ENCODE measurements at regions not wholly inside any gene's neighbourhood (a gene's known extent, or its start where the extent isn't known, plus 50 kb on each side); places are given as distances from the start of the nearest gene placed in this dataset.

DNA sequence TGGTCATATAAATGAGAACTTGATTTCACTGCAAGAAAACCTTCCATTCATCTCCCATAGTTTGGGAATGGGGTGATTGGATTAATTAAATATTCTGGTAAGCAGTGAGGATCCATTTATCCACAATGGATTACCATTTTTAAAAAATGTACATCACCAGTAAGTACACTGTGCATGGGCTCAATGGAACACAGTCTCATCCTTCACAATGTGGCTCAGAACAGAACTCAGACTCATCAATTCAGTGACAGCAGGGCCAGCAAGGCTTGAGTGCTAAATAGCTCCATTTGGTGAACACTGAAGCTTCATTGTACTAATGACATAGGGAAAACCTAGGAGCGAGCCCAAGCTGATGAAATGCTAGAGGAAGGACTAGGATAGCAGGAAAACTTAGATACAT is 223.8 kb downstream of the CMPK2 start:
- DNase-seq = no peak

DNA sequence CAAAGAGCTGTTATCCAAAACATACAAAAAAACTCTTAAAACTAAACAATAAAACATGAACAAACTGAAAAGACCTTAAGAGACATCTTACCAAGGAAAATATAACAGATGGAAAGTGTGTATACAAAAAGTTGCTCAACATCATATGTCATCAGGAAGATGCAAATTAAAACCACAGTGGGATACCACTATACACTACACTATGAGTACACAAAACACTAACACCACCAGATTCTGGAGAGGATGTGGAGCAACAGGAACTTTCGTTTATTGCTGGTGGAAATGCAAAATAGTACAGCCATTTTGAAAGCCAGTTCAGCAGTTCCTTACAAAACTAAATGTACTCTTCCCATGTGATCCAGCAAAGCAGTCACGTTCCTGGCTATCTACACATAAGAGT is 221.4 kb downstream of the CMPK2 start:
- no peak for DNase-seq

DNA sequence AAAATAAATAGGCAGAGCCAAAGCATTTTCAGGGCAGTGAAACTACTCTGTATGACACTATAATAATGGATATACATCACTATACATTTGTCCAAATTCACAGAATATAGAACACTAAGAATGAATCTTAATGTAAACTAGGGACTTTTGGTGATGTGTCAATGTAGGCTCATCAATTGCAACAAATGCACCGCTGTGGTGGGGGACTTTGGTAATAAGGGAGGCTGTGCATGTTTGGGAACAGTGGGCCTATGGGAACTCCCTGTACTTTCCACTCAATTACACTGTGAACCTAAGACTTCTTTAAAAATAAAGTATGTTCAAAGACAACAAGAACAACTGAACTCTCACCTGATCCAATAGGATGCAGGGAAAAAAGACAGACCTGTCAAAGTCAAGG is 220.7 kb downstream of the CMPK2 start:
- DNase-seq = no peak

DNA sequence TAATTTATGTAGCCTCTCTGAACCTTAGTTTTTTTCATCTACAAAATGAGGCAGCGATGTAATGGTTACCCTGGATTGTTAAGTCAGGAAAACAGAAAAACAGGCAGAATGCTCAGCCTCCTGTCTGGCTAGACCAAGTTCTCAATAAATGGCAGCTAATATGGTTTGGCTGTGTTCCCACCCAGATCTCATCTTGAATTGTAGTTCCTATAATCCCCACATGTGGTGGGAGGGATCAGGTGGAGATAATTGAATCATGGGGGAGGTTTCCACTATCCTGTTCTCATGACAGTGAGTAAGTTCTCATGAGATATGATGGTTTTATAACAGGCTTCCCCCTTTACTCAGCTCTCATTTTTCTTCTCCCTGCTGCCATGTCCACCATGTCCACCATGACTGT is 220.0 kb downstream of the CMPK2 start:
- no peak for DNase-seq

DNA sequence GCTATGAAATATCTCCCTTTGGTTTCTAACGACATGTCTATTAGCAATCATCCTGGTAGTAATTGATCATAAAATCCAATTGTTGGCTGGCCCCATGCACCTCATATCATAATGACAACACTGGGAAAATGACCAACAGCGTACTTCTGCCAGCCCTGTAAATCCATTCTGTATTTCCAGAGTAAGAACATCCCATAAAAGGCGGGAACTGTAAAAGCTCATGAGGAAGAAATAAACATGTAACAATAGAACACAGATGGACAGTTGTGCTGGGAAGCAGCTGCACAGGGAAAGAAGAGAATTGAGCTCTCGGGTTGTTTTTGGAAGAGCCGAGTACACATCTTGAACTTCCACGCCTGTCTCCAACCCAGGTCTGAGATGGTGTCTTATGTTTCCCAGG is 218.7 kb downstream of the CMPK2 start:
- no peak for DNase-seq

DNA sequence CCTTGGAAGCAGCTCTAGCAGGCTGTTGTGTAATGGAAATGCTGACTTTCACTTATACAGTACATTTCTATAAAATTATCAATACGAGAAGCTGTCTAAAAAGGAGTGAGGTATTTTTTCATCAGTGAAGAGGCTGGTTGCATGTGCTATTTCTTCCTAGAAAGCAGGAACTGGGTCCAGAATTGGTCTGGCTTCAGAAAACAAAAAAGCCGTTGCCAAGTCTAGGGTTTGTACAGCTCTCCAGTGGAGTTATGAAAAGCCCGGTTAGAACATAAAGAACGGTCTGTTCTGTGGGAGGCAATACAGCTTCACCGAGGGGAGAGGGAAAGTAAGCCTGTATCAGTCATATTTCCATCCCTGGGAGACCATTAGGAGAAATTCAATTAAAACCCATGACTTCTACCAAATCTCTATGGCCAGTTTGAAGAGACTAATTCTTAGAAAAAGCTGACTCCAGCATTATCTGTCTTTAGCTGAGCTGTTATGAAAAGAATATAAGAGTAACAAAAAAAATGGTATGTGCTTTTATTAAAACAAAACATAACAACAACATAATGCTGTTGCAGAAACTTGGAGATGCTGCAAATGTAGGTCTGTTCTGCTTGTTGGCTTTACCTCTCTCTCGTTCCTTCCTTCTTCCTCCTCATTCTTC is 217.0 kb downstream of the CMPK2 start:
- DNase-seq = no peak

DNA sequence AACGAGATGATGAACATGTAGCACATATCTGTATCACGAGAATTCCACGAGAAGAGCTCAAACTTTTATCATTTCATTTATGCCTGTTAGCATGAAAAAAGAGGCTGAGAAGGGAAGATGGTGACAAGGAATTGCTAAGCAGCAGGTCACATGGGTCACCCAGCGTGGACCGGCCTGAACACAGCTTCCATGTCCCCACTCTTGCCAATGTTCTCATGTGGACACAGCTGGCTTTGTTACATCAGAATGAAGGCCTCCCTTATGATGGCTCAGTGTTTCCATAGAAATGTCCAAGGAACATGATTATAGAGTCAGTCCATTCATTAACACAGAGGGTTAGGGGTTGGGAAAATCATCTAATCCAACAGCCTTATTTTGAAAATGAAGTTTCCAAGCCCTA is 215.4 kb downstream of the CMPK2 start:
- no peak for DNase-seq

DNA sequence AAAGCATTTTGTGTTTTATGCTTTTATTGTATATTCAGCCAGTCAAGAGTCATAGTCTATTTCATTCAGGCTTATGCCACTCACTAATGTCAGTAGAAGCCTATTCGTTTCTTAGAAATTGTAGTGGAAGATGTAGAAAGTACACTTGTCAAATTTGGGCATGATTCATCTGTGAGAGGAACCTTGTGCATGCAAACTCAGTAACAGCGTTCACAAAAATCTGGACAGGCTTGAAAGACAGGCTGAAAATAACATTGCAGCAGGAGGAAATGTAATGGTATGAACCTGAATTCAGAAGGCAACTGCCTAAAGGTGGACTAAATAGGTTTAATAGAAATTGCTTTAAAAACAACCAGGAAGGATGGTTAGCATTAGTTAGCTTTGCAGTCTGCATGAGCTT is 213.5 kb downstream of the CMPK2 start:
- DNase-seq = no peak

DNA sequence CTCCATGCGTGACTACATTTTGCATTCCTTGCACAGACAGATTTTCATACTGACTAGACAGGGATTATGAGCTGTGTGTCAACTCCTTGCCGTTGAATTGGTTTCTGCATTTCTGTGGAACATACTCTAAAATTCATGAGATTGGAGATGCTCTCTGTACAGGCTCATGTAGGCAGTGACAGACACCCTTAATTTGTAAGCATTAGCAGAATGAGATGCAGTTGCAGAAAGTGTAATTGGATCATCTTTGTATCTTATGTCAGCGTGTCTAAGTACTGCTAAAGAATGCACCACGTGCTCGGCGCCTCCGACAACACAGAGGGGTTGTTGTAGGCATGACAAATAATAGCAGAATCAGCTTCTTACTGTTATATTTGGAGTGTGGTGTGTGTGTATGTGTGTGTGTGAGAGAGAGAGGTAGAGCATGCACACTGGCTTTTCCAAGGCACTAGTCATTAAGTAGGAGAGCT is 212.4 kb downstream of the CMPK2 start:
- no peak for DNase-seq

DNA sequence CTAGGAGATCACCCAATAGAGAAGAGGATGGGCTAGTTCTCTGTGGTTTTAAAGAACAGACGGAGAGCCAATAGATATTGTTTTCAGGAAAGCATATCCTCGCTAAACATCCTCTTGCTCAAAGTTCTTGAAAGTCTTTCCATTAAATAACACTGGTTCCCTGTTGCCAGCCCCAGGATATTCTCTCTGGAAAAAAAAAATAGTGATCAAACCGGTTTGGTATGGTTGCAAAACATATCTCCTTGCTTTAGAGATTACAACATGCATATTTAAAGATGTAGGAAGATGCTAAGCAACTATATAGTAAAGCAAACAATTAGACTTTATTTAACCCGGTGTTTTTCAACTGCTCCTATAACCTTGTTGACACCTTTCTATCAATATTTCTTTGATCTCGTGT is 211.4 kb downstream of the CMPK2 start:
- DNase-seq = no peak

DNA sequence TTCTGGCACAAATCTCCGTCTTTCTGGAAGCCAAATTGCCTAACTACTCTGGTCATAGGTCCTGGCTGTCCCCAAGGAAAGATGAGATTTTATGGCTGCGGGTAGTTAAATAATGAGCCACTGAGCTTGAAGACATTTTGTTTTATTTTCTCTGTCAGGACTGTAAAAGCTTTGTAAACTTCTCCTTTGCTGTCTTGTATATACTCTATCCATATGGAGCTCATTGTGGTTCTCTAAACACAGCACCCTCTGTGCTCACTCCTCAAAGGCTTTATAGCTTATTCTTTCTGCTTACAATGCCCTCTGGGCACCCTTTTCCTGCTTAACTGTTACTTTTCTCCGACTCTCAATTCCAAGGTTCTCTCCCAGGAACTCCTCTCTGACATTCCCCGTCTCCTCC is 209.1 kb downstream of the CMPK2 start:
- DNase-seq = no peak

DNA sequence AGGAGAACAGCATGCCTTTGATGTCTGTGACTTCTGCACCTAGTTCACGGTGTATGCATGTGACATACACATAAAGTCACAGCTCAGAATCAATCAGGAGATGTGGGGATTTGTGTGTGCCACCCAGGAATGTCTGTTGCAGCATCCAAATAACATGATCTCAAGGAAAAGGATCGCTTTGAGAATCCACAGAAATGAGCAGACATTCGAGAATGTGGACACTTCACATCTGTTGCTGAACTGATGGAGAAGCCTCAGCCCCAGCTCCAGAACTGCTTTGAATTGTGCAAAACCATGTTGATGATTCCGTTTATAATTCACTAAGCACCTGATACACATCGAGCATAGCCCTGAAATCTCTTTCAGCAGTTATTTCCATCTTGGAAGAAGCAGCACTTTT is 208.6 kb downstream of the CMPK2 start:
- no peak for DNase-seq

DNA sequence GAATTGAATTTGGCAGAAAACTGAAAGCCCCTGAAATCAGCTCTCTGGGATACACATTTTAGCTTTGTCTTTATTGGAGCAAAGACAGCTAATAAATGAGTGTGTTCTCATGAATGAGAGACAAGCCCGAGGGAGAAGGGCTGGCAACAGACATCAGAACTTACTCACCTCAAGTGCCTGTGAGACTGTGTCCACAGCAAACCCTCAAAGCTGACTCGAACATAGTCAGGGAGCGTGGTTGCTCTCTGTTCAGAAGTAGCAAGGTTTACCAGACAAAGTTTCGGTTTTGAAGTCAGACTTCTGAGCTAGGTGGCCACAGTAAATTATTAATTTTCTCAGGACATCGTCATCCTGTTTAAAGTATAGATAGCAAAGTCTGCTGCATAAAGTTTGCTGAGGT is 207.9 kb downstream of the CMPK2 start:
- no peak for DNase-seq

DNA sequence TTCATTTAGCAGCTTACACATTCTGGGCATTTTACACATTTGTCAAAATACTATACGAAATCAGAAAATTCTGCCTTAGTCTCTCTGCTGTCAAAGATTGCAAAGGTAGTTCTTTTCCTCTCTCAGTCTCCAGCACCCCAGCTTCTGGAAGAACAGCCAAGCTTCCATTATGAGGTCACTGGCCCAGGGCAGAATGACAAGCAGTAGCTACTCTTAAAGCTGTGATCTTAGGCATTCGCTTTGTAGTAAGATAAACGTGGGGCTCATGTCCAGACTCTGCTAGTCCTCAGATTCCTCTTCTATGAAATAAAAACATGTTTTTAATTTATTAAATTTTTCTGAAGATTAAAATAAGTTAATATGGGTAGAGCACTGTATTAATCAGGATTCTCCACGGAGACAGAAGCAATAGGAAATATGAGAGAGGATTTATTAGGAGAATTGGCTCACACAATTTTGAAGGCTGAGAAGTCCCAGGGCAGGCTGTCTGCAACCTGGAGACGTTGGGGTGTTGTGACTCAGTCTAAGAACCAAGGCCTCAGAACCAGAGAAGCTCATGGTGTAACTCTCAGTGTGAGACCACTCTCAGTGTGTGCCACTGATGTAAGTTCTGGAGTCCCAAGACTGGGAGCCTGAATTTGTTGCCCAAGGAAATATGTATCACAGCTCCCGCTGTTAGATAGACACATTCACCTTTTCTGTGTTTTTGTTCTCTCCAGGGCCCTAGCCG is 201.2 kb downstream of the CMPK2 start:
- DNase-seq = no peak

DNA sequence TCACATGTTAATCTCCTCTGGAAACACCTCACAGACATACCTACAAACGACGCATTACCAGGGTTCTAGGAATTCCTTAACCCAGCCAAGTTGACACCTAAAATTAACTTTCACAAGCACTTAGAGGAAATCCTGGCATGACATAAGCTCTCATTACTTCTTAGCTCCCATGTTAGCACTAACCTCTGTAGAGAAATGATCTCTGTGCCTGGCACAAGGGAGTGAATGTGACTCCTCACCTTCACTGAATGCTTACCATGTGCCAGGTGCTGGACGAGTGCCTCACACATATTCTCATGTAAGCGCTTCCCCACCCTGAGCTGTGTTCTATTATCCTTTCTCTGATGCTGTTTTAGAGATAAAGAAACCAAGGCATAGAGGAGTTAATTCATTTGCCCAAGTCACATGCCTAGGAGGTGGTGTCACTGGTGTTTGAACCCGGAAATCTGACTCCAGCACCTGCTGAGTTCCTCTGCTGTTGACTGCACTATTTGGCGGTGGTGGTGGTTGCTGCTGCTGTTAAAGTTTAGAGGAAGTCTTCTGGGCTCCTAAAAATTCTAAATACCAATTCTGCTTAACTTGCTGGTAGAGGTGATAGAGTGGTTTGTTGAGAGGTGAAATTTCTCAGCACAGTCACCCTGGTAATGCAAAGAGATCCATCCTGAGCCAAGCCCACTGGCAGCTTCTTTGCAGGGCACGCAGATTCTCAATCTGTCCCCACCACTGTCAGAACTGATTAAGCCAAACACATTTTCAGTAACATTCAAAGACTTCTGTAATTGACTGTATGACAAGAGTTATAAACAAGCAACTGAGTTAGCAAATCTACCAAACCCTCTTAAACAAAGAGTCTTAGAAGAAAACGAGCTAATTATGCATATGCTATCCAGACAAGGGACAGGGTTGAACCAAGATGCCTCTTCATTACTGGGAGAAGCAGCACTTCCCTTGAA is 200.3 kb downstream of the CMPK2 start:
- DNase-seq = no peak

DNA sequence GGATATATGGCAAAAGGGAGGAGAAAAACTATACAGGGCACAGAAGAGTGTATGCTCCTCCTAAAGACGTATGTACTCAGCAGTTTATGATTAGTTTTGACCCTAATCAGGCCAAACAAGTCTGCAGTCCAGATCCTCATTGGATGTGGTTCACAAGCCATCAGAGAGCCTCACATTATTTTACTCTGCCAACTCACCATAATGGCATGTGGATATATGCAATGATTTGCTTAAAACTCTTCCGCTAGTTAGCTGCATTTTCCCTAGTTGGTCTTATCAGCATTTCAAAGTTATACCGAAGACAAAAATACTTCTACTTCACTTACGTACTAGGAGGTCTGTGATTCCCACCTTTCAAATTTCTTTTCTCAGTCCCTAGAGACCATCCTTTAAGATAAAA is 198.4 kb downstream of the CMPK2 start:
- DNase-seq = no peak

DNA sequence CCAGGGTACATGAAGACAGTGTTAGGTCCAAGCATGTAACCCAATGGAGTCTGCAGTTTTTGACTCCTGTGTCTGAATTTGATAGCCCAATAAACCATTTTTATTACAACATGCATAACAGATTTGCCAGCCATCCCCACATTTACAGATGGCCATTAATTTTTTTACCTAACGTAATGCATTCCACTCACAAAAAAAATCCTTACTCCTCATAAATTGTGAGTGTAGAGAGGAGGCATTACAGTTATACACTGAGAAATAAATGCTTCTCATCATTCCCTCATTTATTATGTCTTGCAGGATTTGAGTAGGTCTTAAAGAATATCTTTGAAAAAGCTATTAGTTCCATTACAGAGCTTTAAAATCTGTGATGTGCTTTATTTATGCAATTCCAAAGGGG is 193.8 kb downstream of the CMPK2 start:
- DNase-seq = no peak

DNA sequence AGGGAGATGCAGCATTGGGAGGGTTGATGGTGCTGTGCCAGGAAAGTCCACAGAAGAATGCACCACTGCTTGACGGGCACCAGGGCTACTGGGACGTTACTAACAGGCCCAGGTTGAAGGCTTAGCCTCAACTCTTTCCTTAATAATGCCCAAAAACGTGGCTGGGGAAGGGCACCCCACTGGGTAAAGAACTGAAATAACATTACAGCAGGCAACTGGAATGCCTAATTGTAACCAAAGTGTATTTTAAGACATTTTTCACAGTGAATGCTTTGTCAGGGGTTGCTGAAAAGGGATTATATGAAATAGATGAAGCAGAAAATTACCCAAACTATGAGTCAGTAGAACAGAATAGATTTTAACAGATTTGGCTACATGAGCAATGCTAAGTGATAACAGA is 191.3 kb downstream of the CMPK2 start:
- DNase-seq = no peak

DNA sequence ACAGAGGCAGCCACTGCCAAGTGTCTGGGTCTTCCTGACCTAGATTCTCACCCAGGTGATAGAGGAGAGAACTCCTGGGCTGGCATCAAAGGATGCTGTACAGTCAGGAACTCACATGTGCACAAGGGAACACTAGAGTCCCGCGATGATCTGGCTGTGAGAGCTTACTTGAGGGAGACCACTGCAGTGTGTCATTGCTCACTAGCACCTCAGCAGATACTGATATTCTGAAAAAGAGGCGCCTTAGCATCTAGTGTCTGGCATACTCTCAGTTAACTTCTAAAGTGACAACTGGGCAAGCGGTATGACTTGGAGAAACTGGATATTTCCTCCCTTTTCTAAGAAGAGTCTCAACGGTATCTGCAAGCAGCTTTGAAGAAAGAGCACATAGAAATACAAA is 189.9 kb downstream of the CMPK2 start:
- DNase-seq = no peak

DNA sequence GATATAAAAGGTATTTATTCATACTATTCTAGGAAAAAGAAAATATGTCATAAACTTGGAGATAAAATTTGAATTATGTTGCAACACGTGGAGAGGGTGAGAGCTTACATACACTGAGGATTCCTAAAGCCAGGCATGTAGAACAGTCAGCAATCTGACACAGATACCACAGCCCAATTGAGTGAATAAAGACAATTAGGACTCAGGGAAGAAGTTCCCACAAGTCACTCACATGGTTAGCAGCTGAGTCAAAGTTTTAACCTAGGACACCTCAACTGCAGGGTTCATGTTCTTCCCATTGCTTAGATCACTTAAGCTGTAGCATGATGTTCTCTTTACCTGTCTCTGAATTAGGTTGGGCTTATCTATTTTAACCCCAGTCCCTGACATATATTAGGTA is 189.5 kb downstream of the CMPK2 start:
- DNase-seq = no peak

DNA sequence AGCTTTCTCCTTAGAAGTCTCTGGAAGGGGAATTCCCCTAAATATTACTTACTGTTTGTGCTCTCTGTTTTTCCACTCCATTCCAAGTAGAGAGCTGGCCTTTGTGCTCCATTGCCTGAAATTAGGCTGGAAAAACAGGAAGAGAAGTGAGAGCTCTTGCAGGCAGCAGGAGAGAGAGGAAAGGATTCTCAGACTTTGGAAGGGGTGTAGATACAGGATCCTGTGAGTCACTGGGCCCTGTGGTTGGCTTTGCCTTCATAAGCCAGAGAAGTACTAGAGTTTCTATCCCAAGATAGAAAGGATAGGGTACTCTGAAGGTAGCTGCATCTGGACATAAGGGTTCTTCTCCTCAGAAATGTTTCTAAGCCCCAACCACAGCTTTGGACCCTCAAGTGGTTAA is 188.9 kb downstream of the CMPK2 start:
- no peak for DNase-seq

DNA sequence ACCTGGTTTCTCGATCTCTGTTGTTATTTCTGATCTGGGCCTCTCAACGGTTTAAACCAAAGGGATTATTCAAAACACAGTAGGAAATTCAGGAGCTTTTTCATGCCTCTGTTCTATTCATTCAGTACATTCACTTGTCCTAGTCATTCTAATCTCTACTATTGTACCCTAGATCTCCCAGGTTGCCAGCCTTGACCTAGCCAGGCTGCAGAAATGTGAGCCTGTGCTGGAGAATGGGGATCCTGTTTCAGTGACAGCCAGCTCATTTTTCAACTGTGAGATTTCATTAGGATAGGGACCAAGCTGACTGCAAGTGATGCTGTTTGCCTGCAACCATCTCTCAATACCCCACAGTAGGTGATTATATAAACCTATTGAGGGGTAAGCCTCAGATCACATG is 186.2 kb downstream of the CMPK2 start:
- no peak for DNase-seq

DNA sequence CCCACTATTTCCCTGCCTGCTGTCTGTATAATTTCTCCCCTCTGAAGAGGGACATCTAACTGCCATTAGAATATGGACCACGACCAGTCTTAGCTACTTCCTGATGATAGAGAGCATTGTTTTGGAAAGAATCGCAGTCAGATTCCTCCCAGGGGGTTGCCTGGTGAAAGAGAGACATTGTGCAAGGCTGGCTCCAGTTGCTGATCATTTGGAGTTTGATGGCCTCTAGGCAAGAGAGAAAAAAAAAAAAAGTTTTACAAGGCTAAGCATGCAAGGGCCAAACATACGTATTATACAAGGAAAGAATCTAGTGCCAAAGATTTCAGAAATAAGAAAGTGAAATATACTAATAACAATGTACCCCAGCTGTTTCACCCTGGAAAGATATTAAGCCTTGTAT is 182.2 kb downstream of the CMPK2 start:
- no peak for DNase-seq

DNA sequence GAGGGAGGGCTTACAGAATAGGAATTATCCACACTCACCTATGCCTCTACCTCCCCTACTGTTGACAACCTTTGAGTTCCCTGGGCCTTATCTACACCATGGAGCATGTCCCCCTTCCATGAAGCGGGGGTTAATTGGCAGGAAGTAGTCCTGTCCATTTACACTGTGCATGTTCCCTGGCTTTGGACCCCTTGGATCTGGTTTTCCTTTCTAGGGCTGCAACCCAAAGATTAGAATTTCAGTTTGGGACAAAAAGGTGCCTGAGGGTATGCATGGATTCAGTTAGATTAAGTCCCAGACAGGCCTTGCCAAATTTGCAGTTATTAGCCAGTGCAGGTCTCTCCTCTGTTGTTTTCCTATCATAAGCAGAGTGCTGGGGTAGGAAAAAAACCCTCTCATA is 180.3 kb downstream of the CMPK2 start:
- no peak for DNase-seq
